Progenitor cell of endocrine pancreas (in vitro differentiated cells): ENCODE measurements at regions not wholly inside any gene's neighbourhood (a gene's known extent, or its start where the extent isn't known, plus 50 kb on each side); places are given as distances from the start of the nearest gene placed in this dataset.

ENCODE experiments used
- DNase-seq: peaks from one replicate; pipeline ENCODE4 v3.0.0; 2021; ENCODE audit warnings: low spot score; ENCODE audit not compliant: unreplicated experiment
- H3K27ac Mint-ChIP-seq: 2 replicates; pipeline ENCODE4 v1.8.0; 2021; ENCODE audit warnings: mild to moderate bottlenecking, moderate library complexity, mixed read lengths
- H3K27me3 Mint-ChIP-seq: 2 replicates; pipeline ENCODE4 v1.8.0; 2021; ENCODE audit warnings: mixed read lengths
- H3K36me3 Mint-ChIP-seq: 2 replicates; pipeline ENCODE4 v1.8.0; 2022; ENCODE audit warnings: mixed read lengths; ENCODE audit not compliant: insufficient read depth
- H3K4me1 Mint-ChIP-seq: 2 replicates; pipeline ENCODE4 v1.8.0; 2021; ENCODE audit warnings: low read depth, mixed read lengths
- H3K4me3 Mint-ChIP-seq: 2 replicates; pipeline ENCODE4 v1.8.0; 2021; ENCODE audit warnings: low read depth, mild to moderate bottlenecking, moderate library complexity, mixed read lengths
- H3K9me3 Mint-ChIP-seq: 2 replicates; pipeline ENCODE4 v1.8.0; 2021; ENCODE audit warnings: low read depth, mixed read lengths
- CTCF ChIP-seq: fragments of 200-600 bp; sonication (generic); IDR thresholded peaks from one replicate; pipeline ENCODE4 v1.5.0; 2021; ENCODE audit warnings: antibody characterized with exemption, mild to moderate bottlenecking; ENCODE audit not compliant: unreplicated experiment

- no peaks in the 10 kb centered on the region for H3K36me3 Mint-ChIP-seq
- no peak for TF ChIP-seq CTCF
- no peaks in the 10 kb centered on the region for H3K4me1 Mint-ChIP-seq
- no peak overlapping the region for H3K27ac Mint-ChIP-seq
- peaks cover 2% of the 10 kb centered on the region for H3K27me3 Mint-ChIP-seq
- no peak for DNase-seq
- H3K9me3 Mint-ChIP-seq, result peaks cover 8% of the 10 kb centered on the region
- H3K4me3 Mint-ChIP-seq, result no peak overlapping the region
Observed at GRCh38 chrX:3403748-3404147, 57.3 kb upstream of the MXRA5 start.
